A673 (cell line): ENCODE measurements at regions not wholly inside any gene's neighbourhood (a gene's known extent, or its start where the extent isn't known, plus 50 kb on each side); places are given as distances from the start of the nearest gene placed in this dataset.

Source experiments
- BruUV-seq: library from RNA; stranded (reverse); fragments of 400-500 nt; replicated peaks from 2 replicates; lab custom pipeline; 2021; lab: Mats Ljungman, UMichigan
- CTCF ChIA-PET: fragments of 300-600 bp; sonication (Branson Sonifier 250); formaldehyde crosslinking; loops from one replicate; lab custom pipeline; 2022; ENCODE audit warnings: antibody characterized with exemption; lab: Charles Lee
- POLR2A ChIA-PET: fragments of 300-600 bp; sonication (Branson Sonifier 250); formaldehyde crosslinking; loops from one replicate; lab custom pipeline; 2022; ENCODE audit warnings: antibody characterized with exemption; ENCODE audit not compliant: low non-redundant PET; lab: Charles Lee
- DNase-seq: peaks from one replicate; pipeline ENCODE4 v3.0.0-alpha.2; 2015; ENCODE audit warnings: low spot score
- H3K27ac ChIP-seq: fragments of 200-600 bp; sonication (generic); 2 replicates; pipeline ENCODE4 v1.5.1; 2016; ENCODE audit warnings: mixed run types, low read depth, mild to moderate bottlenecking, mixed read lengths, antibody characterized with exemption, low read length; ENCODE audit not compliant: poor library complexity, severe bottlenecking
- H3K27me3 ChIP-seq: fragments of 200-600 bp; sonication (generic); replicated peaks from 2 replicates; pipeline ENCODE4 v1.6.1; 2017; ENCODE audit warnings: mixed run types, low read depth, mild to moderate bottlenecking, mixed read lengths, antibody characterized with exemption, low read length; ENCODE audit not compliant: insufficient read depth, poor library complexity
- H3K36me3 ChIP-seq: fragments of 200-600 bp; sonication (generic); 2 replicates; pipeline ENCODE4 v1.6.1; 2016; ENCODE audit warnings: mixed run types, mild to moderate bottlenecking, mixed read lengths, antibody characterized with exemption, low read length; ENCODE audit not compliant: insufficient read depth, poor library complexity, severe bottlenecking
- H3K4me1 ChIP-seq: fragments of 200-600 bp; sonication (generic); 2 replicates; pipeline ENCODE4 v1.6.1; 2017; ENCODE audit warnings: mixed run types, mild to moderate bottlenecking, mixed read lengths, antibody characterized with exemption, low read length; ENCODE audit not compliant: insufficient read depth, poor library complexity, severe bottlenecking
- H3K4me3 ChIP-seq: fragments of 200-600 bp; sonication (generic); 2 replicates; pipeline ENCODE4 v1.5.1; 2016; ENCODE audit warnings: low read depth, mixed run types, mild to moderate bottlenecking, mixed read lengths, low read length; ENCODE audit not compliant: poor library complexity, severe bottlenecking
- H3K9me3 ChIP-seq: fragments of 200-600 bp; sonication (generic); 2 replicates; pipeline ENCODE4 v1.6.1; 2016; ENCODE audit warnings: mixed run types, low read depth, mild to moderate bottlenecking, mixed read lengths, antibody characterized with exemption, low read length; ENCODE audit not compliant: poor library complexity, severe bottlenecking
- CTCF ChIP-seq: fragments of 300-800, 200-600 bp; sonication (generic); conservative IDR thresholded peaks from 2 replicates; pipeline ENCODE4 v1.5.1; 2017; ENCODE audit warnings: low read depth, mild to moderate bottlenecking, antibody characterized with exemption, low read length, moderate library complexity, mixed read lengths
- EZH2 ChIP-seq: fragments of 200-600 bp; sonication (generic); IDR thresholded peaks from 2 replicates; pipeline ENCODE4 v1.6.1; 2017; ENCODE audit warnings: borderline replicate concordance, low read depth, mild to moderate bottlenecking, mixed read lengths, antibody characterized with exemption, low read length; ENCODE audit not compliant: poor library complexity, severe bottlenecking
- intact Hi-C: fragments of 100-400 bp; cut with micrococcal nuclease; formaldehyde crosslinking; loops from one replicate; pipeline ENCODE4 v1.10.0; 2022; ENCODE audit not compliant: unreplicated experiment

GRCh38 chr14:25215607-25216006, 165.7 kb upstream of the STXBP6 start:
- BruUV-seq, result no TSS peak
- no peak for DNase-seq
- TF ChIP-seq CTCF, result no peak
- TF ChIP-seq EZH2, result no peak
- CTCF ChIA-PET, result no interaction called here
- Histone ChIP-seq H3K27me3 (no peaks in the 10 kb centered on the region), H3K27ac (no peak overlapping the region), H3K9me3 (no peaks in the 10 kb centered on the region), H3K4me3 (no peak overlapping the region), H3K4me1 (no peaks in the 10 kb centered on the region), H3K36me3 (no peaks in the 10 kb centered on the region)
- intact Hi-C loops, result no loop called here
- POLR2A ChIA-PET, result no interaction called here

GRCh38 chr14:25197885-25198284, 147.9 kb upstream of the STXBP6 start:
- no peaks in the 10 kb centered on the region for H3K36me3 ChIP-seq
- POLR2A ChIA-PET, result no interaction called here
- H3K27ac ChIP-seq, result no peak overlapping the region
- intact Hi-C loops, result no loop called here
- H3K27me3 ChIP-seq, result no peaks in the 10 kb centered on the region
- no peaks in the 10 kb centered on the region for H3K9me3 ChIP-seq
- no peak overlapping the region for H3K4me3 ChIP-seq
- BruUV-seq, result no TSS peak
- CTCF ChIA-PET, result no interaction called here
- TF ChIP-seq EZH2 (no peak), CTCF (no peak)
- no peak for DNase-seq
- no peaks in the 10 kb centered on the region for H3K4me1 ChIP-seq

DNA sequence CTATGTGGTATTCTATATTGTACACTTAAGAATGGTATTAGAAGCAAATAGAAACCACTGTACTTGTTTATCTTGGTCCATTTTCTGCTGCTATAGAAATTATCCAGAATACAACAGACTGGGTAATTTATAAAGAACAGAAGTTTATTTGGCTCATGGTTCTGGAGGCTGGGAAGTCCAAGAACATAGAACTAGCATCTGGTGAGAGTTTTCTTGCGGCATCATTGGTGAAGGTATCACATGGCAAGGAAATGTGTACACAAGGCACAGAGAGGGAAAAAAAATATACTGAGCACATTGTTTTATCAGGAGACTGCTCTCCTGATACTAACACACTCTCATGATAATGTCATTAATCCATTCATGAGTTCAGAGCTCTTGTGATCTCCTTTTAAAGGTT, 130.3 kb upstream of the STXBP6 start:
- no peak for DNase-seq
- POLR2A ChIA-PET, result no interaction called here
- H3K9me3 ChIP-seq, result no peaks in the 10 kb centered on the region
- H3K27me3 ChIP-seq, result no peaks in the 10 kb centered on the region
- no peaks in the 10 kb centered on the region for H3K36me3 ChIP-seq
- no peak overlapping the region for H3K4me3 ChIP-seq
- intact Hi-C loops, result no loop called here
- no peak overlapping the region for H3K27ac ChIP-seq
- no peaks in the 10 kb centered on the region for H3K4me1 ChIP-seq
- BruUV-seq, result no TSS peak
- CTCF ChIA-PET, result no interaction called here
- no peak for TF ChIP-seq EZH2
- no peak for TF ChIP-seq CTCF
